Skin of body (tissue), 1 donor: ENCODE measurements at regions not wholly inside any gene's neighbourhood (a gene's known extent, or its start where the extent isn't known, plus 50 kb on each side); places are given as distances from the start of the nearest gene placed in this dataset.

Source experiments
- DNase-seq: peaks from one replicate; lab custom pipeline; 2025; lab: John Stamatoyannopoulos, UW

- peak; percentile 37 for DNase-seq
These were observed 170.5 kb upstream of the HTR2A start for GRCh38 chr13:47067306-47067705.

DNA sequence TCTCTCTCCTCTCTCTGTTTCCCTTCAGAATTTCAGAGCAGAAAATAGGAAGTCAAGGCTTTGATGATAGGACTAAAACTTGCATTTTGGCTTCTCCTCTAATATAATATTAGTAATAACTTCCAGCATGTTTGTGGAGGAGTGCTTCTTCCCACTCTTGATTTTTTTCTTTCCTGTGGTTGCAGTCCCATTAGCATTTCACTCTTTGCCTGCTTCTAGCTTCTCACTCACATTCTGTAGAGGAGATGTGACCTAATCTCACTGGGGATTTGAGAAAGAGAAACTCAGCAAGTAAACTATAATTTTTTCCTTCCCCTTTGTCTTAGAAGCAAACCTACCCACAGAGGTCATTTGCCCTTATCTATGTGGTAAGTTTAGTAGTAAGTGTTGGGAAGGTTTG lies 169.4 kb upstream of the HTR2A start:
- DNase-seq, result no peak

- DNase-seq, result no peak
These were observed 167.5 kb upstream of the HTR2A start for GRCh38 chr13:47064381-47064780.

DNA sequence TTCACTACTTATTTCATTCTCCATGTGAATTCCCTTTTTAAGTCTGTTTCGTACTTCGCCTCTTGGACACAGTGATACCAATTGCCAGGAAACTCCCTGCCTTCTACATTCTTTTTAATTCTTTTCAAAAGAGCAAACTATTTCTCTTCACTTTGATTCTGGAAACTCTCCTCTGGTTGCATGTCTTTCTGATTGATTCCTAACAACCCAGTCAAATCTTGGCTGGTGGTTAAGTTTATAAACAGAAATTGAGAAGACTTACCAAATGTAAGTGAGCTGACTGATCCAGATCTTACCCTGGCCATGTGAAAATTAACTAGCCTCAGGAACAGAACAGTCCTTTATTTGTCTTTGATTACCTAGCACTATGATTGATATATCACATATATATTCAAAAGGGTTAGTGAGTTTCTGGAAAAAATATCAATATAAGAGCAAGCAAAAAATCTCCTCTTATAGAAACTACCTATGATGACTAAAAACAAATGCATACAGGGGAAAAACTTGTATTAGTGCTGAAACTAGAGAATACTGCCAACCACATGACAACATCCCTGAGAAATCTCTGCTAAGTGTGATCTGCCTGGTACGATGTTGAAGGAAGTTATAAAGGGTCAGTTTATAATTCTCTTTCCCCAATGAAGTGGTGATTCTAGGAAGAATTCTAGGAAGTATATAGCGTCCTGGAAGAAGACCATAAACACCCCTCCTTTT lies 152.6 kb upstream of the HTR2A start:
- DNase-seq, result no peak

DNA sequence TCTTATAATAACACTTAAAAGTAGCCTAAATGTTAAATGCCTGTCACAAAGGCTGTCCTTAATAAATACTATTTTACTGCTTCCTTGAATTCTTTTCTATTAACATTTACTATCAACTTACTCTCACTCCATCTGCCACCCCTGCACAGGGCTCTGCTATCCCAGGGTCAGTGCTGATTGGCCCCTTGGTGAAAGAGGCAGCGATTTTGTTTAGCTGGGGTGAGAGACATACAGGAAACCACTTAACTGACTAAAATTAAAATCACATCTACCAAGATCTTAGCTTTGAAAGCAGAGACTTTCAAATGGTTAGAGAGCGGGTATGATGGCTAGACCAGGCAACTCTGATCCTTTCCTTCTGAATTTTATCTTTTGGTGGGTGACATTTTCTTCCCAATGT lies 149.9 kb upstream of the HTR2A start:
- DNase-seq, result no peak

DNA sequence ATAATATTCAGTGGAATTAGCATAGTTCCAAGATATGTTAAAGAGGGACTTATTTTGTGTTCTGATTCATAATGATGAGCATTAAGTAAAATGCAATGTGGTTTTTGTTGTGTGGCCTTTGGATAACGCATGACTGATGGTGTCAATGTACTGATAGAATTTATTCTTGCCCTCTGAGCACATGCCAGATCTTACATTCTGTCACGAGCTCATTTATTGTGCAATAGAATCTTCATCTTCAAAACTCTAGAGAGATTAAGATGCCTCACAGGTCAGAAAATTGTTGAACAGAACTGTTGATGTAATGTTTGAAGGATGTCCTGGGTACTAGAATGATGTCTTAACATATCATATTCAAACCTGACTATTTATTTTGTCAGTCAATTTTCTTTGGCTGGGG lies 148.0 kb upstream of the HTR2A start:
- no peak for DNase-seq

DNA sequence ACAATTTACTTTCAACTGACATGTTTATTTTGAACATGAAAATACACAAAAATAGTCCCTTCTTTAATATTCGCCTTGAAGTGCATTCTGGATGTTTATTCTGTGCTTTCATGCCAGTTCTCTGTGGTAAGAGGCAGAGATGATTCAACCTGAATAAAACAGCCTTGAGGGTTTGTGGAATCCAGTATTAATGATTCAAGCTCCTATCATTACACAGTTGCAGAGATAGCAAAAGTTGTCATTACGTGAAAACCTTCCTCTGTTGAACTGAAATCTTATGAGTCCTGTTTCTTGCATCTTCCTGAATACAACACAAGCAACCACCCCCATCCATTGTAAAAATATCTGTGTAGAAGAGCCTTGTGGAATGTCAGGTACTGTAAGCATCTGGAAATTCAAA lies 142.3 kb upstream of the HTR2A start:
- DNase-seq, result no peak

DNA sequence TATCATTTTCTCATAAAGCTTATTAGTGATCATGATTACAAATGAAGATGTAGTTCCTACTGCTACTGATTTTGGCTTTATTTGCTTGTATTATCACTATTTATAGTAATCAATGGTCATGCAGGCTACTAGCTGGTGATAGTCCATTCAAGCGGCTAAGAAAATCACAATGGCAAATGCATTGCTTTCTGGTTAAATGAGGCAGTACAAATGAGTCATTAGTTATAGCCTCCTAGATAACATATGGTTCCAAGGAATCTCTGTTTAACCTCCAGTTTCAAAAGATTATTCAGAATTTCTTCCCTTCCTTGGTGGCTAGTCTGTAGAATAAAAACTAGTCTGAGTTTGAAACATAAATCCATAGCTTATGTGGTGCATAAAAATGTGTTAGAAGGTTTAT lies 141.3 kb upstream of the HTR2A start:
- DNase-seq, result no peak

DNA sequence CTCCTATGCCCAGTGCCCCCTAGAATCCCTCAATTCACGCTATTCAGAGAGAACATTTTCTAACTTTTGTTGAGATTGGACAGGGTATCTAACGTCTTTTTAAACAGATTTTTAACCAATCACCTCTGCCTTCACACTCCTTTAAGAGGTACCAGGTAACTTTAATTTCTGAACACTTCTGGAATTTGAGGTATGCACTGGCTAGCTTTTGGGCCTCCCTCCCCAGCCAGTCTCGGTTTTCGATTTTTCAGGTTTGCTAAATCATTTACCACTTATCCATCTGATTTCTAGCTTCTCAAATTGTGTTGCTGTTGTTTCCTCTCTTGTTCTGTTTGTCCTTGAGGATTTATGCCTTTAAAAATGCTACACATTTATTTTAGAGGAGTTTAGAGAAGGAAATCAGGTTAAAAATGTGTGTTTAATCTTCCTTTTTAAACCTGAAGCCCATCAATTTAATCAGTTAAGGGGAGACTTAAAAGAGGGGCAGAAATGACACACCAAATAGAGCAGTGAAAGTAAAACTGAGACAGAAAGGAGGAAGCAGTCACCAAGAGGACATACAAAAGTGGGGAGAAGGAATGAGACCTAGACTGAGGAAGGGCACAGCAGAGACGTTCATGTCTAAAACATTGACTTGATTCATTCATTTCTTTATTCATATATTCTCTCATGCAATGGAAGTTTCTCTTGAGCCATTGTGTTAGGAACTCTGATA lies 139.6 kb upstream of the HTR2A start:
- no peak for DNase-seq

- no peak for DNase-seq
These were observed 136.4 kb upstream of the HTR2A start for GRCh38 chr13:47033216-47033615.

GRCh38 chr13:47027780-47028437 lies 131.1 kb upstream of the HTR2A start:
- no peak for DNase-seq

DNA sequence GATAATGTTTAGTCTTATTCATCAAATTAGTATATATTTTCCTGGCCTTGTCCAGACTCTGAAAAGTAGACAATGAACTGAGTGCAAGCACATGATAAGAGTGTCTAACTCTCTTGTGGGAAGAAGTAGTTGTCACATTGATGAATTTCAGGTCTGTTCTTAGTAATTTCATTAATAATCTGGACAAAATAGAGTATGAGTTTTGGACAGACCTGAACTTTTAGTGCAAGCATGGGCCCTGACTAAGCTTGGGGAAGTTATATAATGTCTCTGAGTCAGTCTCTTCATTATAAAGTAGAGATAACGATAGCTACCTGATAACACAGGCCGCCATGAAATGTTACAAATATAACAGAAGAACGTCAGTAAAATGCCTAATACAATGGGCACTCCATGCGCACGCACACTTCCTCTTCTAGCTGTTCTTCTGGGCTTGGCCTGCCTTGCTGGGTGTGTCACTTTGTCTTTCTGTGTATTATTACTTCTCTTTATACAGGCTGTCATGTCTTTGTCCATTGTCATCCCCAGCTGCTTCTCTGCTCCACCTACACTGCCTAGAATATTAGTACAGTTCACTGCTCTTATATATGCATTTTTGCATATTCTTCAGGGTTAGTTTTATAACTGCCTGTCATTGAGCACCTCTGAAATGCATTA lies 129.1 kb upstream of the HTR2A start:
- no peak for DNase-seq

GRCh38 chr13:47019977-47020376 lies 123.1 kb upstream of the HTR2A start:
- DNase-seq, result no peak

GRCh38 chr13:47017476-47017875 lies 120.6 kb upstream of the HTR2A start:
- no peak for DNase-seq

- DNase-seq, result no peak
These were observed 111.5 kb upstream of the HTR2A start for GRCh38 chr13:47008318-47008717.

- no peak for DNase-seq
These were observed 109.0 kb upstream of the HTR2A start for GRCh38 chr13:47005756-47006414.

DNA sequence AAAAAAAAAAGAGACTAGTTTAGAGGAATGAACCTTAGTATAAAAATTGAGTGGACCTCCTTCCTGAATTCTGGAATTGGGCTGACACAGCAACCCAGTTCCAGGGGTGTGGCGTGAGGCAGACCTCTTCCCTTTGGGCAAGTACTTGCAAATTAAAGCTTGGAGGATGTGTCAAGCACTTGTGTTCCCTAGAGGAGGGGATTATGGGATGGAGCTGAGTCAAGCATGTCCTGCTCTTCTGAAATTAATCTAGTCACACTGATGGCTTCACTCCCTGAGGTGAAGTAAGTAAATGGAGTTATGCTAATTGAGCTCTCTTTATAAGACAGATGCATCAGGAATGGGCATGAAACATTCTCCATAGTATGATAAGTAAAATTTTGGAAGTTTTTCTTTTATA lies 107.7 kb upstream of the HTR2A start:
- DNase-seq, result no peak

- DNase-seq, result no peak
These were observed 107.2 kb upstream of the HTR2A start for GRCh38 chr13:47004027-47004426.

GRCh38 chr13:47000165-47000564 lies 103.3 kb upstream of the HTR2A start:
- DNase-seq, result no peak

- DNase-seq, result no peak
These were observed 99.6 kb upstream of the HTR2A start for GRCh38 chr13:46996316-46997030.

GRCh38 chr13:46995874-46996273 lies 99.0 kb upstream of the HTR2A start:
- no peak for DNase-seq
